ENCODE measurements at regions not wholly inside any gene's neighbourhood (a gene's known extent, or its start where the extent isn't known, plus 50 kb on each side); places are given as distances from the start of the nearest gene placed in this dataset.

GRCh38 chr15:47399100-47399499 is 318.2 kb upstream of the SEMA6D start:
- Histone ChIP-seq H3K9me3 (ENCODE audit: low read length) (no peaks in the 10 kb centered on the region), H3F3A (ENCODE audit: low read length, unreplicated experiment) (no peaks in the 10 kb centered on the region), H3K4me2 (ENCODE audit: low read length) (no peak overlapping the region), H4K20me1 (ENCODE audit: low read length) (no peaks in the 10 kb centered on the region), H3K4me1 (ENCODE audit: insufficient read depth, low read length) (no peaks in the 10 kb centered on the region), H3K27me3 (ENCODE audit: low read length) (no peaks in the 10 kb centered on the region), H3K4me3 (ENCODE audit: low read length) (no peak overlapping the region), H3K9me2 (replicated peaks; ENCODE audit: low read length) (no peaks in the 10 kb centered on the region), H3K27ac (ENCODE audit: low read length) (no peak overlapping the region), H2AFZ (ENCODE audit: low read length) (no peak overlapping the region), H3K9ac (ENCODE audit: low read length) (no peak overlapping the region), H3K36me3 (ENCODE audit: low read depth, low read length) (no peaks in the 10 kb centered on the region), H3K79me2 (ENCODE audit: low read length) (no peaks in the 10 kb centered on the region)
- ATAC-seq (no peak), DNase-seq (no peak)
- POLR2A ChIA-PET (ENCODE audit: unreplicated experiment) = no interaction called here
- intact Hi-C loops (cut with micrococcal nuclease) = no loop called here
- no TSS peak for BruUV-seq (replicated peaks)
- CTCF ChIA-PET = no interaction called here
- TF ChIP-seq EZH2 (IDR thresholded peaks at IDR 0.05; ENCODE audit: low read length, unreplicated experiment) (no peak), EZH2phosphoT487 (IDR thresholded peaks at IDR 0.05; ENCODE audit: borderline replicate concordance, low read length) (no peak)
- TF ChIP-seq, protein P1, sequence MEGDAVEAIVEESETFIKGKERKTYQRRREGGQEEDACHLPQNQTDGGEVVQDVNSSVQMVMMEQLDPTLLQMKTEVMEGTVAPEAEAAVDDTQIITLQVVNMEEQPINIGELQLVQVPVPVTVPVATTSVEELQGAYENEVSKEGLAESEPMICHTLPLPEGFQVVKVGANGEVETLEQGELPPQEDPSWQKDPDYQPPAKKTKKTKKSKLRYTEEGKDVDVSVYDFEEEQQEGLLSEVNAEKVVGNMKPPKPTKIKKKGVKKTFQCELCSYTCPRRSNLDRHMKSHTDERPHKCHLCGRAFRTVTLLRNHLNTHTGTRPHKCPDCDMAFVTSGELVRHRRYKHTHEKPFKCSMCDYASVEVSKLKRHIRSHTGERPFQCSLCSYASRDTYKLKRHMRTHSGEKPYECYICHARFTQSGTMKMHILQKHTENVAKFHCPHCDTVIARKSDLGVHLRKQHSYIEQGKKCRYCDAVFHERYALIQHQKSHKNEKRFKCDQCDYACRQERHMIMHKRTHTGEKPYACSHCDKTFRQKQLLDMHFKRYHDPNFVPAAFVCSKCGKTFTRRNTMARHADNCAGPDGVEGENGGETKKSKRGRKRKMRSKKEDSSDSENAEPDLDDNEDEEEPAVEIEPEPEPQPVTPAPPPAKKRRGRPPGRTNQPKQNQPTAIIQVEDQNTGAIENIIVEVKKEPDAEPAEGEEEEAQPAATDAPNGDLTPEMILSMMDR (conservative IDR thresholded peaks at IDR 0.05; ENCODE audit: low read depth, low read length) = no peak

DNA sequence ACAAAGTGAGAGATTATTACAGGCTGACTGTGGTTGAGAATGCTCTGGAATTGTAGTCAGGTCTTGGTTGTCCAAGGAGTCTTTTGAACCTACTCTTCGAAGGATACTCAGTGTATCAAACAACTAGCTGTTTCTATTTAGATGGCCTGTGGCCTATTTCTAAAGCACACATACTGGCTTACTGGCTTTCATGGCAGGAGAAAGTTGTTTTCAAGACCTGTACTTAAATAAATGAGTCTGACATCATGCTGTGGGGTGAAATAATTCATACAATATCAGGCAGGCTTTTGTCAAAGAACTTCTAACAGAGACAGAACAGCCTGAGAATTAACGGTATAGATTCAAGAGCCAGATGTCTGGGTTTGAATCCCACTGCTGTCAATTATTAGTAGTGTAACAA is 316.7 kb upstream of the SEMA6D start:
- TF ChIP-seq EZH2phosphoT487 (IDR thresholded peaks at IDR 0.05; ENCODE audit: borderline replicate concordance, low read length) (no peak), EZH2 (IDR thresholded peaks at IDR 0.05; ENCODE audit: low read length, unreplicated experiment) (no peak)
- TF ChIP-seq, protein P1 (conservative IDR thresholded peaks at IDR 0.05; ENCODE audit: low read depth, low read length) = no peak
- Histone ChIP-seq H4K20me1 (ENCODE audit: low read length) (no peaks in the 10 kb centered on the region), H2AFZ (ENCODE audit: low read length) (no peak overlapping the region), H3K9ac (ENCODE audit: low read length) (no peak overlapping the region), H3K27ac (ENCODE audit: low read length) (no peak overlapping the region), H3K36me3 (ENCODE audit: low read depth, low read length) (no peaks in the 10 kb centered on the region), H3K27me3 (ENCODE audit: low read length) (no peaks in the 10 kb centered on the region), H3K4me1 (ENCODE audit: insufficient read depth, low read length) (no peaks in the 10 kb centered on the region), H3F3A (ENCODE audit: low read length, unreplicated experiment) (no peaks in the 10 kb centered on the region), H3K9me2 (replicated peaks; ENCODE audit: low read length) (no peaks in the 10 kb centered on the region), H3K4me2 (ENCODE audit: low read length) (no peak overlapping the region), H3K9me3 (ENCODE audit: low read length) (no peaks in the 10 kb centered on the region), H3K79me2 (ENCODE audit: low read length) (no peaks in the 10 kb centered on the region), H3K4me3 (ENCODE audit: low read length) (no peak overlapping the region)
- DNase-seq (no peak), ATAC-seq (no peak)
- intact Hi-C loops (cut with micrococcal nuclease) = no loop called here
- ChIA-PET POLR2A (ENCODE audit: unreplicated experiment) (no interaction called here), CTCF (no interaction called here)
- BruUV-seq (replicated peaks) = no TSS peak

- no peak overlapping the region for H3K4me2 ChIP-seq (ENCODE audit: low read length)
- no peaks in the 10 kb centered on the region for H3K4me1 ChIP-seq (ENCODE audit: insufficient read depth, low read length)
- no peaks in the 10 kb centered on the region for H3K9me2 ChIP-seq (replicated peaks; ENCODE audit: low read length)
- H3K4me3 ChIP-seq (ENCODE audit: low read length) = no peak overlapping the region
- H3K9ac ChIP-seq (ENCODE audit: low read length) = no peak overlapping the region
- ChIA-PET CTCF (no interaction called here), POLR2A (ENCODE audit: unreplicated experiment) (no interaction called here)
- no peaks in the 10 kb centered on the region for H3K79me2 ChIP-seq (ENCODE audit: low read length)
- ATAC-seq (no peak), DNase-seq (no peak)
- H3K36me3 ChIP-seq (ENCODE audit: low read depth, low read length) = no peaks in the 10 kb centered on the region
- no peaks in the 10 kb centered on the region for H3K9me3 ChIP-seq (ENCODE audit: low read length)
- BruUV-seq (replicated peaks) = no TSS peak
- no peaks in the 10 kb centered on the region for H4K20me1 ChIP-seq (ENCODE audit: low read length)
- H3K27me3 ChIP-seq (ENCODE audit: low read length) = no peaks in the 10 kb centered on the region
- intact Hi-C loops (cut with micrococcal nuclease) = no loop called here
- H3F3A ChIP-seq (ENCODE audit: low read length, unreplicated experiment) = no peaks in the 10 kb centered on the region
- TF ChIP-seq EZH2phosphoT487 (IDR thresholded peaks at IDR 0.05; ENCODE audit: borderline replicate concordance, low read length) (no peak), EZH2 (IDR thresholded peaks at IDR 0.05; ENCODE audit: low read length, unreplicated experiment) (no peak)
- TF ChIP-seq, protein P1 (conservative IDR thresholded peaks at IDR 0.05; ENCODE audit: low read depth, low read length) = no peak
- H2AFZ ChIP-seq (ENCODE audit: low read length) = no peak overlapping the region
- no peak overlapping the region for H3K27ac ChIP-seq (ENCODE audit: low read length)
Observed at GRCh38 chr15:47401427-47401826, 315.9 kb upstream of the SEMA6D start.

Data from PC-3 (cell line).